ENCODE measurements at regions not wholly inside any gene's neighbourhood (a gene's known extent, or its start where the extent isn't known, plus 50 kb on each side); places are given as distances from the start of the nearest gene placed in this dataset.
A peak's percentile ranks its signal among the peaks of the same experiment; 100 is the strongest.

DNA sequence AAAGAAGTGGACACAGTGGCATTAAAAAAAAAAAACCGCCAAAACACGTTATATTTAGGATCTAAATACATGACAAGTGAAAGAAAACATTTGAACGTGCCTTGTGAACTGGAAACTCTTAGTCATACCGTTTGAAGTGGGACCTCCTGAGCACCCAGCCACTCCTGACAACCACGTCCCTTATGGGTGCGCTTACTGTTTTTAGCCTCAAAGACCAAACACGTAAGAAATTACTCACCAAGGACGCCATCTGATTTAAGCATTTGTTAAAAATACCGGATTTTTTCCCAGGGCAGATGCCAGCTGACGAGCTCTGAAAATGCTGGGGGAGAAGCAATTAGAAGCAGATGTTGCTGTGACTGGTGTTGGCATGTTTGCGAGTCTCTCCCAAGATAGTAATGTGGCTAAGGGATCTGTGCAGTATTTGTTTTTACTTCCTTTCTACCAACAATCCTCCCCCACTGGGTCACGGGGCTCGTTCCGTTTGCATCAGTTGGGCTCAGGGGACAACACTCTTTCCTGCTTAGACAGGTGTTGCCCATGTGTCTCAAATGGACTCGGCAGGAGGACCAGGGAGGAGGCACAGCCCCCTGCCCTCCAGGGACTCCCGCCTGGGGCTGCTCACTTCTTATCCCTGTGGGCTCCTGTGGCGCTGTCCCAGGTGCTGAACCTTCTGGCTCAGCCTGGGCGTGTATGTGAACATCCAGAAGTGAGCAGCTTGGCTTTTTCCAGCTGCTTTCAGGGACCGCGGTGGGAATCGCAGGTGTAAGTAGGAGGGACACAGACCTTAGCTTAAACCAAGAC is 101.0 kb downstream of the BEGAIN start:
- DNase-seq (ENCODE audit: low spot score): peak; percentile 80
- in situ Hi-C loops (cut with MboI; ENCODE audit: low sequenced_read_pairs, unreplicated experiment): no loop called here
- TF ChIP-seq CTCF (IDR thresholded peaks at IDR 0.05; ENCODE audit: borderline replicate concordance, control extremely low read depth, extremely low read depth, insufficient read depth, missing control alignments): no peak
